HEK293 (cell line): ENCODE measurements at regions not wholly inside any gene's neighbourhood (a gene's known extent, or its start where the extent isn't known, plus 50 kb on each side); places are given as distances from the start of the nearest gene placed in this dataset.

Experiments
- ATF2 ChIP-seq: fragments of 450-650 bp; formaldehyde crosslinking; IDR thresholded peaks from 2 replicates; pipeline ENCODE4 v1.5.1; 2016; ENCODE audit warnings: missing biosample characterization, missing genetic modification characterization, low read depth
- CTCF ChIP-seq: fragments of 450-650 bp; formaldehyde crosslinking; IDR thresholded peaks from 2 replicates; pipeline ENCODE4 v1.5.1; 2016; ENCODE audit warnings: missing biosample characterization, missing genetic modification characterization
- REST ChIP-seq: fragments of 450-650 bp; formaldehyde crosslinking; IDR thresholded peaks from 2 replicates; pipeline ENCODE4 v1.5.1; 2016; ENCODE audit warnings: missing biosample characterization, missing genetic modification characterization
- ZFP3 ChIP-seq: fragments of 450-650 bp; formaldehyde crosslinking; IDR thresholded peaks from 2 replicates; pipeline ENCODE4 v1.5.1; 2016; ENCODE audit warnings: low read depth, missing biosample characterization, missing genetic modification characterization
- ZNF664 ChIP-seq: fragments of 450-650 bp; formaldehyde crosslinking; IDR thresholded peaks from 2 replicates; pipeline ENCODE4 v1.5.1; 2016; ENCODE audit warnings: missing biosample characterization, missing genetic modification characterization
- ZSCAN5A ChIP-seq: fragments of 450-650 bp; formaldehyde crosslinking; IDR thresholded peaks from 2 replicates; pipeline ENCODE4 v1.5.1; 2016; ENCODE audit warnings: missing biosample characterization, missing genetic modification characterization

- TF ChIP-seq CTCF (tag by site-specific recombination) (no peak), ZFP3 (tag by site-specific recombination) (no peak), ZSCAN5A (tag by site-specific recombination) (no peak), REST (no peak), ZNF664 (tag by site-specific recombination) (no peak), ATF2 (no peak)
These were observed 57.9 kb upstream of the SSTR4 start for GRCh38 chr20:22977047-22977785.
